ENCODE measurements at regions not wholly inside any gene's neighbourhood (a gene's known extent, or its start where the extent isn't known, plus 50 kb on each side); places are given as distances from the start of the nearest gene placed in this dataset.

GRCh38 chr5:5995819-5996218, 382.5 kb downstream of the MED10 start:
- no peaks in the 10 kb centered on the region for H3K27me3 ChIP-seq (replicated peaks; ENCODE audit: insufficient read depth, low read length)
- H3K9me3 ChIP-seq (replicated peaks; ENCODE audit: insufficient read depth, low read length): 0 out of 2 replicates have a peak, but pooled peaks cover 2% of the 10 kb centered on the region
- H3K9me2 ChIP-seq (replicated peaks; ENCODE audit: insufficient read depth, low read length): no peaks in the 10 kb centered on the region
- H3K36me3 ChIP-seq (replicated peaks; ENCODE audit: insufficient read depth, low read length): no peaks in the 10 kb centered on the region
- no peaks in the 10 kb centered on the region for H4K20me1 ChIP-seq (ENCODE audit: insufficient read depth, low read length)
- H3K4me1 ChIP-seq (ENCODE audit: low read length): no peaks in the 10 kb centered on the region
- no peak overlapping the region for H3K9ac ChIP-seq (ENCODE audit: low read length)
- H3K4me3 ChIP-seq (ENCODE audit: low read length): no peak overlapping the region
- TF ChIP-seq EZH2 (optimal IDR thresholded peaks at IDR 0.05; ENCODE audit: low read depth, low read length): no peak
- no peak for TF ChIP-seq CTCF (IDR thresholded peaks at IDR 0.05; ENCODE audit: low read length)
- no peak for TF ChIP-seq EZH2phosphoT487 (IDR thresholded peaks at IDR 0.05; ENCODE audit: low read length)
- H3K27ac ChIP-seq (ENCODE audit: low read length): no peak overlapping the region
- H3F3A ChIP-seq (ENCODE audit: insufficient read depth, low read length): no peaks in the 10 kb centered on the region
- H3K79me2 ChIP-seq (ENCODE audit: low read length): no peaks in the 10 kb centered on the region
- H2AFZ ChIP-seq (ENCODE audit: low read length): no peak overlapping the region
- H3K4me2 ChIP-seq (ENCODE audit: low read depth, low read length): no peak overlapping the region
- no peak for DNase-seq

GRCh38 chr5:5986492-5987178, 391.7 kb downstream of the MED10 start:
- no peak overlapping the region for H3K9ac ChIP-seq (ENCODE audit: low read length)
- no peak for DNase-seq
- TF ChIP-seq EZH2phosphoT487 (IDR thresholded peaks at IDR 0.05; ENCODE audit: low read length) (no peak), CTCF (IDR thresholded peaks at IDR 0.05; ENCODE audit: low read length) (no peak), EZH2 (optimal IDR thresholded peaks at IDR 0.05; ENCODE audit: low read depth, low read length) (no peak)

GRCh38 chr5:5985332-5985731, 393.0 kb downstream of the MED10 start:
- Histone ChIP-seq H3K79me2 (ENCODE audit: low read length) (no peaks in the 10 kb centered on the region), H3K9me3 (replicated peaks; ENCODE audit: insufficient read depth, low read length) (no peaks in the 10 kb centered on the region), H3K4me1 (ENCODE audit: low read length) (peaks cover under 1% of the 10 kb centered on the region), H3K9me2 (replicated peaks; ENCODE audit: insufficient read depth, low read length) (no peaks in the 10 kb centered on the region), H2AFZ (ENCODE audit: low read length) (no peak overlapping the region), H3K4me2 (ENCODE audit: low read depth, low read length) (no peak overlapping the region), H3K27me3 (replicated peaks; ENCODE audit: insufficient read depth, low read length) (no peaks in the 10 kb centered on the region), H3K9ac (ENCODE audit: low read length) (no peak overlapping the region), H3K4me3 (ENCODE audit: low read length) (no peak overlapping the region), H4K20me1 (ENCODE audit: insufficient read depth, low read length) (no peaks in the 10 kb centered on the region), H3F3A (ENCODE audit: insufficient read depth, low read length) (no peaks in the 10 kb centered on the region), H3K36me3 (replicated peaks; ENCODE audit: insufficient read depth, low read length) (no peaks in the 10 kb centered on the region), H3K27ac (ENCODE audit: low read length) (no peak overlapping the region)
- no peak for TF ChIP-seq EZH2 (optimal IDR thresholded peaks at IDR 0.05; ENCODE audit: low read depth, low read length)
- no peak for TF ChIP-seq CTCF (IDR thresholded peaks at IDR 0.05; ENCODE audit: low read length)
- no peak for TF ChIP-seq EZH2phosphoT487 (IDR thresholded peaks at IDR 0.05; ENCODE audit: low read length)
- no peak for DNase-seq

More at GRCh38 chr5:5986492-5987178, 391.7 kb downstream of the MED10 start:
- Histone ChIP-seq H3K4me3 (ENCODE audit: low read length) (no peak overlapping the region), H4K20me1 (ENCODE audit: insufficient read depth, low read length) (no peaks in the 10 kb centered on the region), H3K79me2 (ENCODE audit: low read length) (no peaks in the 10 kb centered on the region), H3K36me3 (replicated peaks; ENCODE audit: insufficient read depth, low read length) (no peaks in the 10 kb centered on the region), H3K4me2 (ENCODE audit: low read depth, low read length) (no peak overlapping the region), H3K9me2 (replicated peaks; ENCODE audit: insufficient read depth, low read length) (no peaks in the 10 kb centered on the region), H3K27me3 (replicated peaks; ENCODE audit: insufficient read depth, low read length) (no peaks in the 10 kb centered on the region), H3K9me3 (replicated peaks; ENCODE audit: insufficient read depth, low read length) (no peaks in the 10 kb centered on the region), H3K27ac (ENCODE audit: low read length) (no peak overlapping the region), H3K4me1 (ENCODE audit: low read length) (no peaks in the 10 kb centered on the region), H2AFZ (ENCODE audit: low read length) (no peak overlapping the region), H3F3A (ENCODE audit: insufficient read depth, low read length) (no peaks in the 10 kb centered on the region)

All from MM.1S (cell line).